ENCODE measurements at regions not wholly inside any gene's neighbourhood (a gene's known extent, or its start where the extent isn't known, plus 50 kb on each side); places are given as distances from the start of the nearest gene placed in this dataset.

- Histone ChIP-seq H3K4me3 (no peak overlapping the region), H3K36me3 (no peaks in the 10 kb centered on the region), H3K27me3 (no peaks in the 10 kb centered on the region), H3K27ac (no peak overlapping the region), H3K9me3 (peaks cover 0 to 4% (median 0%) of the 10 kb centered on the region in 4 donors), H3K4me1 (no peaks in the 10 kb centered on the region)
- DNase-seq (ENCODE audit: low spot score in 2 of 2), result no peak
- TF ChIP-seq CTCF (IDR thresholded peaks at IDR 0.05) (no peak), EP300 (IDR thresholded peaks at IDR 0.05) (no peak), POLR2A (IDR thresholded peaks at IDR 0.05) (no peak)
- WGBS, 2 donors, result 42 to 48% methylated on average over 10 of the region's 10 CpGs
Measured at GRCh38 chr9:78811622-78812276, 514.8 kb downstream of the PSAT1 start.

- Histone ChIP-seq H3K4me1 (no peaks in the 10 kb centered on the region), H3K27me3 (no peaks in the 10 kb centered on the region), H3K9me3 (peaks cover 0 to 4% (median 0%) of the 10 kb centered on the region in 4 donors), H3K36me3 (no peaks in the 10 kb centered on the region), H3K4me3 (no peak overlapping the region), H3K27ac (no peak overlapping the region)
- WGBS, 2 donors, result 84 to 88% methylated on average over 3 of the region's 3 CpGs
- TF ChIP-seq CTCF (IDR thresholded peaks at IDR 0.05), result no peak
- TF ChIP-seq POLR2A (IDR thresholded peaks at IDR 0.05), result no peak
- TF ChIP-seq EP300 (IDR thresholded peaks at IDR 0.05), result no peak
- DNase-seq (ENCODE audit: low spot score in 2 of 2), result no peak
Measured at GRCh38 chr9:78812665-78813064, 515.7 kb downstream of the PSAT1 start.

- Histone ChIP-seq H3K27ac (no peak overlapping the region), H3K4me3 (no peak overlapping the region), H3K4me1 (no peaks in the 10 kb centered on the region), H3K9me3 (peaks cover 0 to 4% (median 0%) of the 10 kb centered on the region in 4 donors), H3K36me3 (no peaks in the 10 kb centered on the region), H3K27me3 (no peaks in the 10 kb centered on the region)
- no peak for DNase-seq (ENCODE audit: low spot score in 2 of 2)
- TF ChIP-seq CTCF (IDR thresholded peaks at IDR 0.05) (no peak), EP300 (IDR thresholded peaks at IDR 0.05) (no peak), POLR2A (IDR thresholded peaks at IDR 0.05) (no peak)
- 81 to 88% methylated on average over 15 of the region's 15 CpGs for WGBS, 2 donors
Measured at GRCh38 chr9:78813602-78814180, 516.8 kb downstream of the PSAT1 start.

- 38 to 39% methylated on average over 9 of the region's 9 CpGs for WGBS, 2 donors
- TF ChIP-seq POLR2A (IDR thresholded peaks at IDR 0.05) (no peak), CTCF (IDR thresholded peaks at IDR 0.05) (peak; percentile 31 to 65 (median 40))
- H3K27ac ChIP-seq, result no peak overlapping the region
- no peaks in the 10 kb centered on the region for H3K27me3 ChIP-seq
- peak overlapping the region in 1 of 4 donors; percentile 28 for H3K4me3 ChIP-seq
- H3K4me1 ChIP-seq, result peaks cover 0 to 9% (median 0%) of the 10 kb centered on the region in 4 donors
- no peaks in the 10 kb centered on the region for H3K9me3 ChIP-seq
- no peak for DNase-seq (ENCODE audit: low spot score in 2 of 2)
- no peaks in the 10 kb centered on the region for H3K36me3 ChIP-seq
Measured at GRCh38 chr9:78821126-78821822, 524.3 kb downstream of the PSAT1 start.

- Histone ChIP-seq H3K9me3 (no peaks in the 10 kb centered on the region), H3K27me3 (no peaks in the 10 kb centered on the region), H3K27ac (no peak overlapping the region), H3K36me3 (no peaks in the 10 kb centered on the region), H3K4me3 (no peak overlapping the region), H3K4me1 (peaks cover 0 to 4% (median 0%) of the 10 kb centered on the region in 4 donors)
- WGBS, 2 donors, result 64 to 84% methylated on average over 3 of the region's 3 CpGs
- TF ChIP-seq EP300 (IDR thresholded peaks at IDR 0.05), result no peak
- TF ChIP-seq CTCF (IDR thresholded peaks at IDR 0.05), result no peak
- TF ChIP-seq POLR2A (IDR thresholded peaks at IDR 0.05), result no peak
- DNase-seq (ENCODE audit: low spot score in 2 of 2), result no peak
Measured at GRCh38 chr9:78826527-78826926, 529.6 kb downstream of the PSAT1 start.
